Esophagus muscularis mucosa (tissue), 4 donors: ENCODE measurements at regions not wholly inside any gene's neighbourhood (a gene's known extent, or its start where the extent isn't known, plus 50 kb on each side); places are given as distances from the start of the nearest gene placed in this dataset.

Experiments
- EP300 ChIP-seq: sonication (generic); formaldehyde crosslinking; IDR thresholded peaks from one replicate; pipeline ENCODE4 v1.6.1; 2017; ENCODE audit warnings: antibody characterized with exemption
- POLR2A ChIP-seq: fragments of 450-650 bp; IDR thresholded peaks from one replicate; pipeline ENCODE4 v1.6.1; 2017; ENCODE audit warnings: antibody characterized with exemption, moderate library complexity, mild to moderate bottlenecking, low read depth
- POLR2AphosphoS5 ChIP-seq, 2 donors: sonication (generic); formaldehyde crosslinking; IDR thresholded peaks; one replicate each; pipeline ENCODE4 v1.6.1; 2017; ENCODE audit warnings: antibody characterized with exemption in 2 of 2
- TF ChIP-seq, protein P1 (sequence below), 3 experiments: fragments of 200-600 bp in 2 of 3; fragments of 450-650 bp in 1 of 3; sonication (generic) in 2 of 3; IDR thresholded peaks; one replicate each; pipeline ENCODE4 v1.5.1; 2017 to 2019; ENCODE audit warnings: antibody characterized with exemption in 3 of 3, mild to moderate bottlenecking in 2 of 3, moderate library complexity in 1 of 3

- TF ChIP-seq, protein P1, sequence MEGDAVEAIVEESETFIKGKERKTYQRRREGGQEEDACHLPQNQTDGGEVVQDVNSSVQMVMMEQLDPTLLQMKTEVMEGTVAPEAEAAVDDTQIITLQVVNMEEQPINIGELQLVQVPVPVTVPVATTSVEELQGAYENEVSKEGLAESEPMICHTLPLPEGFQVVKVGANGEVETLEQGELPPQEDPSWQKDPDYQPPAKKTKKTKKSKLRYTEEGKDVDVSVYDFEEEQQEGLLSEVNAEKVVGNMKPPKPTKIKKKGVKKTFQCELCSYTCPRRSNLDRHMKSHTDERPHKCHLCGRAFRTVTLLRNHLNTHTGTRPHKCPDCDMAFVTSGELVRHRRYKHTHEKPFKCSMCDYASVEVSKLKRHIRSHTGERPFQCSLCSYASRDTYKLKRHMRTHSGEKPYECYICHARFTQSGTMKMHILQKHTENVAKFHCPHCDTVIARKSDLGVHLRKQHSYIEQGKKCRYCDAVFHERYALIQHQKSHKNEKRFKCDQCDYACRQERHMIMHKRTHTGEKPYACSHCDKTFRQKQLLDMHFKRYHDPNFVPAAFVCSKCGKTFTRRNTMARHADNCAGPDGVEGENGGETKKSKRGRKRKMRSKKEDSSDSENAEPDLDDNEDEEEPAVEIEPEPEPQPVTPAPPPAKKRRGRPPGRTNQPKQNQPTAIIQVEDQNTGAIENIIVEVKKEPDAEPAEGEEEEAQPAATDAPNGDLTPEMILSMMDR (IDR thresholded peaks at IDR 0.05) = no peak
- TF ChIP-seq POLR2AphosphoS5 (IDR thresholded peaks at IDR 0.05) (no peak), EP300 (no peak), POLR2A (no peak)
These were observed 362.0 kb upstream of the SLITRK6 start for GRCh38 chr13:86161257-86161656.
